ENCODE measurements at regions not wholly inside any gene's neighbourhood (a gene's known extent, or its start where the extent isn't known, plus 50 kb on each side); places are given as distances from the start of the nearest gene placed in this dataset.

- peaks cover 11% of the 10 kb centered on the region for H3K27me3 Mint-ChIP-seq
- no peak for DNase-seq
- no peak for ATAC-seq (ENCODE audit: low read depth)
- CTCF ChIA-PET: no interaction called here
- POLR2A ChIA-PET: no interaction called here
- no peaks in the 10 kb centered on the region for H3K36me3 Mint-ChIP-seq (ENCODE audit: low read depth)
- H3K4me1 Mint-ChIP-seq: no peaks in the 10 kb centered on the region
- intact Hi-C loops (cut with micrococcal nuclease): no loop called here
- H3K4me3 Mint-ChIP-seq: no peak overlapping the region
- TF ChIP-seq CTCF (IDR thresholded peaks at IDR 0.05): no peak
- no peaks in the 10 kb centered on the region for H3K9me3 Mint-ChIP-seq
- H3K27ac Mint-ChIP-seq: no peak overlapping the region
Measured at GRCh38 chr6:108771421-108771820, 76.8 kb upstream of the ARMC2 start.

- ChIA-PET POLR2A (no interaction called here), CTCF (no interaction called here)
- ATAC-seq (ENCODE audit: low read depth) (no peak), DNase-seq (no peak)
- H3K4me1 Mint-ChIP-seq: peaks cover 8% of the 10 kb centered on the region
- H3K27me3 Mint-ChIP-seq: peaks cover 7% of the 10 kb centered on the region
- no peak for TF ChIP-seq CTCF (IDR thresholded peaks at IDR 0.05)
- no peaks in the 10 kb centered on the region for H3K36me3 Mint-ChIP-seq (ENCODE audit: low read depth)
- H3K4me3 Mint-ChIP-seq: no peak overlapping the region
- intact Hi-C loops (cut with micrococcal nuclease): no loop called here
- H3K27ac Mint-ChIP-seq: no peak overlapping the region
- no peaks in the 10 kb centered on the region for H3K9me3 Mint-ChIP-seq
Measured at GRCh38 chr6:108774555-108774954, 73.7 kb upstream of the ARMC2 start.

GRCh38 chr6:108777536-108777935 lies 70.7 kb upstream of the ARMC2 start:
- CTCF ChIA-PET: no interaction called here
- intact Hi-C loops (cut with micrococcal nuclease): no loop called here
- no peak for TF ChIP-seq CTCF (IDR thresholded peaks at IDR 0.05)

GRCh38 chr6:108778421-108779186 lies 69.6 kb upstream of the ARMC2 start:
- CTCF ChIA-PET: interaction anchor here (1.1 kb wide), 1 partner anchor 237 kb away, joined by 7 read pairs; no protein-coding TSS in a partner anchor
- Mint-ChIP-seq H3K9me3 (no peaks in the 10 kb centered on the region), H3K27me3 (peaks cover 13% of the 10 kb centered on the region), H3K4me1 (peaks cover 29% of the 10 kb centered on the region), H3K4me3 (no peak overlapping the region), H3K36me3 (ENCODE audit: low read depth) (no peaks in the 10 kb centered on the region), H3K27ac (no peak overlapping the region)
- ATAC-seq (ENCODE audit: low read depth) (no peak), DNase-seq (no peak)
- intact Hi-C loops (cut with micrococcal nuclease): no loop called here
- POLR2A ChIA-PET: no interaction called here
- TF ChIP-seq CTCF (IDR thresholded peaks at IDR 0.05): no peak

More at GRCh38 chr6:108777536-108777935, 70.7 kb upstream of the ARMC2 start:
- Mint-ChIP-seq H3K27ac (no peak overlapping the region), H3K36me3 (ENCODE audit: low read depth) (no peaks in the 10 kb centered on the region), H3K27me3 (peaks cover 8% of the 10 kb centered on the region), H3K4me3 (no peak overlapping the region), H3K4me1 (peaks cover 26% of the 10 kb centered on the region), H3K9me3 (no peaks in the 10 kb centered on the region)
- ATAC-seq (ENCODE audit: low read depth): no peak
- DNase-seq: no peak
- POLR2A ChIA-PET: no interaction called here

GRCh38 chr6:108779536-108780275 lies 68.5 kb upstream of the ARMC2 start:
- intact Hi-C loops (cut with micrococcal nuclease): loop anchor here (5.0 kb wide), 1 partner anchor 603 kb away; the partner anchor contains the start of gene CD164

More at GRCh38 chr6:108779536-108780275, 68.5 kb upstream of the ARMC2 start:
- Mint-ChIP-seq H3K36me3 (ENCODE audit: low read depth) (no peaks in the 10 kb centered on the region), H3K9me3 (no peaks in the 10 kb centered on the region), H3K4me3 (peak overlapping the region; percentile 2), H3K27ac (no peak overlapping the region), H3K4me1 (peaks cover 29% of the 10 kb centered on the region), H3K27me3 (peaks cover 11% of the 10 kb centered on the region)
- no peak for ATAC-seq (ENCODE audit: low read depth)
- no peak for DNase-seq
- POLR2A ChIA-PET: interaction anchor here (0.5 kb wide), 1 partner anchor 62 kb away, joined by 6 read pairs; no protein-coding TSS in a partner anchor
- TF ChIP-seq CTCF (IDR thresholded peaks at IDR 0.05): no peak
- CTCF ChIA-PET: interaction anchor here (1.1 to 1.4 kb wide), 3 partner anchors 212 to 240 kb away, joined by 3 to 7 read pairs (median 4); no protein-coding TSS in a partner anchor
